ENCODE measurements at regions not wholly inside any gene's neighbourhood (a gene's known extent, or its start where the extent isn't known, plus 50 kb on each side); places are given as distances from the start of the nearest gene placed in this dataset.

- ChIA-PET POLR2A (no interaction called here), CTCF (no interaction called here)
- DNase-seq (ENCODE audit: extremely low spot score): no peak
- TF ChIP-seq ARNT (IDR thresholded peaks at IDR 0.05): no peak
- TF ChIP-seq ZNF384 (IDR thresholded peaks at IDR 0.05): no peak
- no peak for TF ChIP-seq ELF4 (IDR thresholded peaks at IDR 0.05)
- no peak for TF ChIP-seq SP1 (IDR thresholded peaks at IDR 0.05)
- TF ChIP-seq LEF1 (IDR thresholded peaks at IDR 0.05; ENCODE audit: borderline replicate concordance): no peak
- TF ChIP-seq PKNOX1 (IDR thresholded peaks at IDR 0.05): no peak
- no peak for TF ChIP-seq FOXA1 (IDR thresholded peaks at IDR 0.05)
- TF ChIP-seq FOXK2 (IDR thresholded peaks at IDR 0.05): no peak
- no peak for TF ChIP-seq CTBP1 (IDR thresholded peaks at IDR 0.05; ENCODE audit: borderline replicate concordance)
- no peak for TF ChIP-seq BHLHE40 (IDR thresholded peaks at IDR 0.05; ENCODE audit: borderline replicate concordance)
- TF ChIP-seq HDGF (IDR thresholded peaks at IDR 0.05; ENCODE audit: borderline replicate concordance): no peak
- TF ChIP-seq L3MBTL2 (conservative IDR thresholded peaks at IDR 0.05): no peak
- TF ChIP-seq NFRKB (IDR thresholded peaks at IDR 0.05): no peak
- no peak for TF ChIP-seq FOXM1 (IDR thresholded peaks at IDR 0.05; ENCODE audit: borderline replicate concordance)
- no peak for TF ChIP-seq TARDBP (IDR thresholded peaks at IDR 0.05)
- no peak for TF ChIP-seq SUZ12 (IDR thresholded peaks at IDR 0.05)
Observed at GRCh38 chr12:85610194-85610593, 226.0 kb downstream of the RASSF9 start.

- ChIA-PET CTCF (no interaction called here), POLR2A (no interaction called here)
- no peak for DNase-seq (ENCODE audit: extremely low spot score)
- TF ChIP-seq HDGF (IDR thresholded peaks at IDR 0.05; ENCODE audit: borderline replicate concordance) (no peak), FOXA1 (IDR thresholded peaks at IDR 0.05) (no peak)
Observed at GRCh38 chr12:85616201-85616600, 220.0 kb downstream of the RASSF9 start.

GRCh38 chr12:85617307-85618091 lies 218.7 kb downstream of the RASSF9 start:
- no peak for DNase-seq (ENCODE audit: extremely low spot score)
- POLR2A ChIA-PET: no interaction called here
- no peak for TF ChIP-seq FOXK2 (IDR thresholded peaks at IDR 0.05)
- TF ChIP-seq LEF1 (IDR thresholded peaks at IDR 0.05; ENCODE audit: borderline replicate concordance): no peak
- no peak for TF ChIP-seq PKNOX1 (IDR thresholded peaks at IDR 0.05)
- TF ChIP-seq CTBP1 (IDR thresholded peaks at IDR 0.05; ENCODE audit: borderline replicate concordance): no peak
- TF ChIP-seq SUZ12 (IDR thresholded peaks at IDR 0.05): no peak
- no peak for TF ChIP-seq FOXA1 (IDR thresholded peaks at IDR 0.05)
- TF ChIP-seq ARNT (IDR thresholded peaks at IDR 0.05): no peak
- TF ChIP-seq FOXM1 (IDR thresholded peaks at IDR 0.05; ENCODE audit: borderline replicate concordance): no peak
- no peak for TF ChIP-seq BHLHE40 (IDR thresholded peaks at IDR 0.05; ENCODE audit: borderline replicate concordance)
- TF ChIP-seq ZNF384 (IDR thresholded peaks at IDR 0.05): no peak
- no peak for TF ChIP-seq ELF4 (IDR thresholded peaks at IDR 0.05)
- no peak for TF ChIP-seq TARDBP (IDR thresholded peaks at IDR 0.05)
- TF ChIP-seq L3MBTL2 (conservative IDR thresholded peaks at IDR 0.05): no peak
- TF ChIP-seq HDGF (IDR thresholded peaks at IDR 0.05; ENCODE audit: borderline replicate concordance): no peak
- TF ChIP-seq NFRKB (IDR thresholded peaks at IDR 0.05): no peak
- TF ChIP-seq SP1 (IDR thresholded peaks at IDR 0.05): no peak
- CTCF ChIA-PET: no interaction called here

- no peak for DNase-seq (ENCODE audit: extremely low spot score)
- POLR2A ChIA-PET: no interaction called here
- CTCF ChIA-PET: no interaction called here
- TF ChIP-seq FOXK2 (IDR thresholded peaks at IDR 0.05): no peak
- TF ChIP-seq SUZ12 (IDR thresholded peaks at IDR 0.05): no peak
Observed at GRCh38 chr12:85621041-85621440, 215.2 kb downstream of the RASSF9 start.

- no peak for TF ChIP-seq L3MBTL2 (conservative IDR thresholded peaks at IDR 0.05)
- no peak for TF ChIP-seq FOXM1 (IDR thresholded peaks at IDR 0.05; ENCODE audit: borderline replicate concordance)
- TF ChIP-seq ELF4 (IDR thresholded peaks at IDR 0.05): no peak
- TF ChIP-seq FOXK2 (IDR thresholded peaks at IDR 0.05): no peak
- no peak for TF ChIP-seq NFRKB (IDR thresholded peaks at IDR 0.05)
- TF ChIP-seq ZNF384 (IDR thresholded peaks at IDR 0.05): no peak
- no peak for TF ChIP-seq ARNT (IDR thresholded peaks at IDR 0.05)
- no peak for TF ChIP-seq CTBP1 (IDR thresholded peaks at IDR 0.05; ENCODE audit: borderline replicate concordance)
- TF ChIP-seq PKNOX1 (IDR thresholded peaks at IDR 0.05): no peak
- no peak for TF ChIP-seq TARDBP (IDR thresholded peaks at IDR 0.05)
- TF ChIP-seq SP1 (IDR thresholded peaks at IDR 0.05): no peak
- no peak for TF ChIP-seq HDGF (IDR thresholded peaks at IDR 0.05; ENCODE audit: borderline replicate concordance)
- no peak for TF ChIP-seq FOXA1 (IDR thresholded peaks at IDR 0.05)
- POLR2A ChIA-PET: no interaction called here
- CTCF ChIA-PET: no interaction called here
- DNase-seq (ENCODE audit: extremely low spot score): no peak
Observed at GRCh38 chr12:85623763-85624162, 212.4 kb downstream of the RASSF9 start.

GRCh38 chr12:85625467-85625866 lies 210.7 kb downstream of the RASSF9 start:
- ChIA-PET POLR2A (no interaction called here), CTCF (no interaction called here)
- DNase-seq (ENCODE audit: extremely low spot score): no peak
- TF ChIP-seq FOXM1 (IDR thresholded peaks at IDR 0.05; ENCODE audit: borderline replicate concordance) (no peak), LEF1 (IDR thresholded peaks at IDR 0.05; ENCODE audit: borderline replicate concordance) (no peak), ZNF384 (IDR thresholded peaks at IDR 0.05) (no peak), TARDBP (IDR thresholded peaks at IDR 0.05) (no peak), SP1 (IDR thresholded peaks at IDR 0.05) (no peak), FOXA1 (IDR thresholded peaks at IDR 0.05) (no peak), PKNOX1 (IDR thresholded peaks at IDR 0.05) (no peak)
